Parathyroid adenoma (tissue), 2 donors: ENCODE measurements at regions not wholly inside any gene's neighbourhood (a gene's known extent, or its start where the extent isn't known, plus 50 kb on each side); places are given as distances from the start of the nearest gene placed in this dataset.

Experiments used
- H2AFZ ChIP-seq: fragments of 300-600 bp; sonication (generic); one replicate; pipeline ENCODE4 v1.7.0; 2017; ENCODE audit warnings: antibody characterized with exemption, mild to moderate bottlenecking
- H3K27ac ChIP-seq: fragments of 300-600 bp; sonication (generic); one replicate; pipeline ENCODE4 v1.7.0; 2017
- H3K27me3 ChIP-seq: fragments of 300-600 bp; sonication (generic); one replicate; pipeline ENCODE4 v1.7.0; 2017; ENCODE audit warnings: low read length; ENCODE audit not compliant: control insufficient read depth, insufficient read depth
- H3K36me3 ChIP-seq: fragments of 300-600 bp; sonication (generic); one replicate; pipeline ENCODE4 v1.7.0; 2017; ENCODE audit warnings: low read length; ENCODE audit not compliant: control insufficient read depth, insufficient read depth
- H3K4me1 ChIP-seq: fragments of 300-600 bp; sonication (generic); one replicate; pipeline ENCODE4 v1.7.0; 2017; ENCODE audit warnings: control low read depth
- H3K4me2 ChIP-seq: fragments of 300-600 bp; sonication (generic); one replicate; pipeline ENCODE4 v1.7.0; 2017; ENCODE audit warnings: low read length
- H3K4me3 ChIP-seq: fragments of 300-600 bp; sonication (generic); one replicate; pipeline ENCODE4 v1.7.0; 2017; ENCODE audit warnings: low read depth, low read length
- H3K79me2 ChIP-seq: fragments of 300-600 bp; sonication (generic); one replicate; pipeline ENCODE4 v1.7.0; 2017; ENCODE audit warnings: control low read depth
- H3K9ac ChIP-seq: fragments of 300-600 bp; sonication (generic); one replicate; pipeline ENCODE4 v1.7.0; 2017; ENCODE audit warnings: mild to moderate bottlenecking
- H3K9me3 ChIP-seq: fragments of 300-600 bp; sonication (generic); one replicate; pipeline ENCODE4 v1.7.0; 2017; ENCODE audit warnings: low read length; ENCODE audit not compliant: control insufficient read depth
- CTCF ChIP-seq: fragments of 300-600 bp; sonication (generic); IDR thresholded peaks from one replicate; pipeline ENCODE4 v1.7.0; 2017; ENCODE audit warnings: antibody characterized with exemption, mild to moderate bottlenecking
- donor health status: primary hyperparathyroidism.

DNA sequence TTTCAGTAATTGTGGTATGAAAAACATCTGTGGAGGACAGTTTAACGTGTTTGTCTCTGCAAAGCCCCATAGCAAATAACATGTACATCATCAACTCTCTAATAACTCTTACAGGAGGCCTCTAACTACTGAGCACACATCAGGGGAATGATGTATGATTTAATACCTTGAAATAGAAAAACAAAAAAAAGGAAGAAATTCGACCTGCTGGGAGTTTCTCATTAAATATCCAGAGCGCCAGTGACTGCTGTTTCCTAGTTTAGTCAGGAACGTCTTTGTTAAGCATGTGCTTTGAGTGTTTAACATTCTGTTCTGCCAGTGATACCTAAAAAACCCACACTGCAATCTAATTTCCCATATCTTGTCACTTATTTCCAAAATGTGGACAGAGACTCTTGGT is 235.4 kb downstream of the PCDH20 start:
- no peak for TF ChIP-seq CTCF
- Histone ChIP-seq H3K4me2 (no peak overlapping the region), H3K4me3 (no peak overlapping the region), H3K4me1 (no peaks in the 10 kb centered on the region), H3K27ac (no peak overlapping the region), H3K79me2 (no peaks in the 10 kb centered on the region), H3K9ac (no peak overlapping the region), H2AFZ (no peak overlapping the region), H3K36me3 (no peaks in the 10 kb centered on the region), H3K27me3 (no peaks in the 10 kb centered on the region), H3K9me3 (no peaks in the 10 kb centered on the region)

- Histone ChIP-seq H3K79me2 (no peaks in the 10 kb centered on the region), H3K4me3 (no peak overlapping the region), H3K36me3 (no peaks in the 10 kb centered on the region), H3K4me1 (no peaks in the 10 kb centered on the region), H3K27ac (no peak overlapping the region), H3K27me3 (no peaks in the 10 kb centered on the region), H2AFZ (no peak overlapping the region), H3K4me2 (no peak overlapping the region), H3K9ac (no peak overlapping the region), H3K9me3 (no peaks in the 10 kb centered on the region)
- no peak for TF ChIP-seq CTCF
Observed at GRCh38 chr13:61179741-61180140, 235.9 kb downstream of the PCDH20 start.

GRCh38 chr13:61170856-61171255 is 244.8 kb downstream of the PCDH20 start:
- no peak overlapping the region for H3K4me3 ChIP-seq
- no peaks in the 10 kb centered on the region for H3K79me2 ChIP-seq
- H3K27ac ChIP-seq = no peak overlapping the region
- H3K9me3 ChIP-seq = no peaks in the 10 kb centered on the region
- H3K9ac ChIP-seq = no peak overlapping the region
- no peak for TF ChIP-seq CTCF
- no peaks in the 10 kb centered on the region for H3K36me3 ChIP-seq
- H3K4me2 ChIP-seq = no peak overlapping the region
- no peak overlapping the region for H2AFZ ChIP-seq
- H3K27me3 ChIP-seq = no peaks in the 10 kb centered on the region
- no peaks in the 10 kb centered on the region for H3K4me1 ChIP-seq

DNA sequence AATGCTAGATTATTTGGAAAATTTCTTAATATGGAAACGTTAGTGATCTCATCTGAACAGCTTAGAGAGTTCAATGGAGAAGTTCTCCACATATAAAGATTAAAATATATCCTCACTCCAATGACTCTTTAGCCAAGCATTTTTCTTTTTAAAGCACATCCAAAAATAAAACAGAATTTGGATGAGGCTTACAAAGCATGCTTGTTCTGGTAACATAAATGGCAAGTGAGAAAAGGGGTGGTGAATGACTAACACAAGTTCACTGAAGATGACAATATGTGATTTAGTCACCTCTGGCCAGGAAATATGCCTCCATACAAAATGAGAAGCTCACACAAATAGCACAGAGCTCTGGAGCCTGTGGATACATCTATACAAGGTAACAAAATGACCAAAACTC is 253.0 kb downstream of the PCDH20 start:
- Histone ChIP-seq H3K79me2 (no peaks in the 10 kb centered on the region), H3K27ac (no peak overlapping the region)
- TF ChIP-seq CTCF = no peak

GRCh38 chr13:61162106-61162505 is 253.5 kb downstream of the PCDH20 start:
- Histone ChIP-seq H3K4me2 (no peak overlapping the region), H3K36me3 (no peaks in the 10 kb centered on the region), H3K79me2 (no peaks in the 10 kb centered on the region), H3K27ac (no peak overlapping the region), H3K9ac (no peak overlapping the region), H3K4me1 (no peaks in the 10 kb centered on the region), H3K27me3 (no peaks in the 10 kb centered on the region), H2AFZ (no peak overlapping the region), H3K9me3 (no peaks in the 10 kb centered on the region), H3K4me3 (no peak overlapping the region)
- TF ChIP-seq CTCF = no peak

More for the DNA sequence above, 253.0 kb downstream of the PCDH20 start:
- no peaks in the 10 kb centered on the region for H3K9me3 ChIP-seq
- no peak overlapping the region for H3K4me3 ChIP-seq
- H2AFZ ChIP-seq = no peak overlapping the region
- no peaks in the 10 kb centered on the region for H3K36me3 ChIP-seq
- H3K27me3 ChIP-seq = no peaks in the 10 kb centered on the region
- H3K9ac ChIP-seq = no peak overlapping the region
- H3K4me1 ChIP-seq = no peaks in the 10 kb centered on the region
- H3K4me2 ChIP-seq = no peak overlapping the region
